ENCODE measurements at regions not wholly inside any gene's neighbourhood (a gene's known extent, or its start where the extent isn't known, plus 50 kb on each side); places are given as distances from the start of the nearest gene placed in this dataset.
"Not testable (repeated sequence)": the region's sequence is repeated elsewhere in the genome, so short reads cannot be mapped to it uniquely, and the experiment has no call there.

- no peak for FAIRE-seq
Measured at GRCh38 chr2:129004940-129005490, 686.3 kb upstream of the HS6ST1 start.

- no peak for FAIRE-seq
Measured at GRCh38 chr2:129006135-129006886, 687.6 kb upstream of the HS6ST1 start.

GRCh38 chr2:129006901-129007300 is 688.2 kb upstream of the HS6ST1 start:
- no peak for FAIRE-seq

GRCh38 chr2:129008055-129008880 is 689.6 kb upstream of the HS6ST1 start:
- FAIRE-seq = no peak

- no peak for FAIRE-seq
Measured at GRCh38 chr2:129008881-129009554, 690.4 kb upstream of the HS6ST1 start.

- FAIRE-seq = no peak
Measured at GRCh38 chr2:129009555-129010146, 691.0 kb upstream of the HS6ST1 start.

GRCh38 chr2:129010262-129010661 is 691.6 kb upstream of the HS6ST1 start:
- no peak for FAIRE-seq

GRCh38 chr2:129011466-129012061 is 692.9 kb upstream of the HS6ST1 start:
- no peak for FAIRE-seq

GRCh38 chr2:129014432-129014831 is 695.8 kb upstream of the HS6ST1 start:
- FAIRE-seq = no peak

GRCh38 chr2:129015397-129016285 is 697.0 kb upstream of the HS6ST1 start:
- FAIRE-seq = no peak

- no peak for FAIRE-seq
Measured at GRCh38 chr2:129016972-129017371, 698.3 kb upstream of the HS6ST1 start.

GRCh38 chr2:129024796-129025195 is 706.1 kb upstream of the HS6ST1 start:
- no peak for FAIRE-seq

GRCh38 chr2:129035992-129036391 is 717.3 kb upstream of the HS6ST1 start:
- no peak for FAIRE-seq

GRCh38 chr2:129043677-129044076 is 725.0 kb upstream of the HS6ST1 start:
- not testable (repeated sequence) for FAIRE-seq

- not testable (repeated sequence) for FAIRE-seq
Measured at GRCh38 chr2:129046475-129046874, 727.8 kb upstream of the HS6ST1 start.

- no peak for FAIRE-seq
Measured at GRCh38 chr2:129050101-129050500, 731.4 kb upstream of the HS6ST1 start.

GRCh38 chr2:129055242-129055641 is 736.6 kb upstream of the HS6ST1 start:
- no peak for FAIRE-seq

- no peak for FAIRE-seq
Measured at GRCh38 chr2:129055824-129056223, 737.2 kb upstream of the HS6ST1 start.

- FAIRE-seq = no peak
Measured at GRCh38 chr2:129056309-129056958, 737.8 kb upstream of the HS6ST1 start.

GRCh38 chr2:129056959-129057317 is 738.3 kb upstream of the HS6ST1 start:
- FAIRE-seq = no peak

GRCh38 chr2:129058981-129059380 is 740.3 kb upstream of the HS6ST1 start:
- no peak for FAIRE-seq

Measured in G401.6 (cell line).